LHCN-M2 (cell line): ENCODE measurements at regions not wholly inside any gene's neighbourhood (a gene's known extent, or its start where the extent isn't known, plus 50 kb on each side); places are given as distances from the start of the nearest gene placed in this dataset.
"Not testable (repeated sequence)": the region's sequence is repeated elsewhere in the genome, so short reads cannot be mapped to it uniquely, and the experiment has no call there.

Source experiments
- DNase-seq: peaks from one replicate; pipeline ENCODE4 v3.0.0-alpha.2; 2012; ENCODE audit warnings: low read depth

GRCh38 chr13:76829572-76830327 is 56.5 kb downstream of the KCTD12 start:
- no peak for DNase-seq

GRCh38 chr13:76828316-76828741 is 57.9 kb downstream of the KCTD12 start:
- DNase-seq: peak; percentile 44

- DNase-seq: no peak
Measured at GRCh38 chr13:76826527-76826926, 59.7 kb downstream of the KCTD12 start.

GRCh38 chr13:76825430-76825829 is 60.8 kb downstream of the KCTD12 start:
- peak; percentile 87 for DNase-seq

- no peak for DNase-seq
Measured at GRCh38 chr13:76823969-76824368, 62.2 kb downstream of the KCTD12 start.

GRCh38 chr13:76822698-76823267 is 63.4 kb downstream of the KCTD12 start:
- DNase-seq: peak; percentile 82

- DNase-seq: not testable (repeated sequence)
Measured at GRCh38 chr13:76821222-76821621, 65.0 kb downstream of the KCTD12 start.

- DNase-seq: no peak
Measured at GRCh38 chr13:76820759-76821158, 65.4 kb downstream of the KCTD12 start.

GRCh38 chr13:76816394-76816793 is 69.8 kb downstream of the KCTD12 start:
- DNase-seq: peak; percentile 74

GRCh38 chr13:76815344-76815743 is 70.9 kb downstream of the KCTD12 start:
- DNase-seq: no peak

- no peak for DNase-seq
Measured at GRCh38 chr13:76813891-76814290, 72.3 kb downstream of the KCTD12 start.

- no peak for DNase-seq
Measured at GRCh38 chr13:76813000-76813691, 73.1 kb downstream of the KCTD12 start.

GRCh38 chr13:76812206-76812897 is 73.9 kb downstream of the KCTD12 start:
- DNase-seq: no peak

GRCh38 chr13:76809389-76809788 is 76.8 kb downstream of the KCTD12 start:
- DNase-seq: no peak

GRCh38 chr13:76808927-76809326 is 77.3 kb downstream of the KCTD12 start:
- DNase-seq: no peak

GRCh38 chr13:76804801-76805200 is 81.4 kb downstream of the KCTD12 start:
- DNase-seq: no peak

GRCh38 chr13:76803831-76804230 is 82.4 kb downstream of the KCTD12 start:
- DNase-seq: no peak

- DNase-seq: no peak
Measured at GRCh38 chr13:76800943-76801342, 85.3 kb downstream of the KCTD12 start.

GRCh38 chr13:76799696-76800095 is 86.5 kb downstream of the KCTD12 start:
- peak; percentile 45 for DNase-seq

GRCh38 chr13:76798037-76798436 is 88.2 kb downstream of the KCTD12 start:
- DNase-seq: peak; percentile 35

- no peak for DNase-seq
Measured at GRCh38 chr13:76797361-76797760, 88.8 kb downstream of the KCTD12 start.

GRCh38 chr13:76796851-76797250 is 89.4 kb downstream of the KCTD12 start:
- DNase-seq: no peak
